Astrocyte of the cerebellum (primary cell): ENCODE measurements at regions not wholly inside any gene's neighbourhood (a gene's known extent, or its start where the extent isn't known, plus 50 kb on each side); places are given as distances from the start of the nearest gene placed in this dataset.

Experiments
- DNase-seq: peaks from one replicate; pipeline ENCODE4 v3.0.0-alpha.2; 2011; ENCODE audit warnings: low read depth
- H3K4me3 ChIP-seq: 2 replicates; pipeline ENCODE4 v1.5.1; 2011; ENCODE audit warnings: mild to moderate bottlenecking, low read depth, low read length, moderate library complexity
- in situ Hi-C: cut with HindIII; loops from 2 replicates; pipeline ENCODE4 v1.10.0; 2017; ENCODE audit warnings: low sequenced_read_pairs
- TF ChIP-seq, protein P1 (sequence below): IDR thresholded peaks from 2 replicates; pipeline ENCODE4 v1.5.1; 2012; ENCODE audit warnings: low read length, low read depth, moderate library complexity, mild to moderate bottlenecking; ENCODE audit errors: missing control alignments

DNA sequence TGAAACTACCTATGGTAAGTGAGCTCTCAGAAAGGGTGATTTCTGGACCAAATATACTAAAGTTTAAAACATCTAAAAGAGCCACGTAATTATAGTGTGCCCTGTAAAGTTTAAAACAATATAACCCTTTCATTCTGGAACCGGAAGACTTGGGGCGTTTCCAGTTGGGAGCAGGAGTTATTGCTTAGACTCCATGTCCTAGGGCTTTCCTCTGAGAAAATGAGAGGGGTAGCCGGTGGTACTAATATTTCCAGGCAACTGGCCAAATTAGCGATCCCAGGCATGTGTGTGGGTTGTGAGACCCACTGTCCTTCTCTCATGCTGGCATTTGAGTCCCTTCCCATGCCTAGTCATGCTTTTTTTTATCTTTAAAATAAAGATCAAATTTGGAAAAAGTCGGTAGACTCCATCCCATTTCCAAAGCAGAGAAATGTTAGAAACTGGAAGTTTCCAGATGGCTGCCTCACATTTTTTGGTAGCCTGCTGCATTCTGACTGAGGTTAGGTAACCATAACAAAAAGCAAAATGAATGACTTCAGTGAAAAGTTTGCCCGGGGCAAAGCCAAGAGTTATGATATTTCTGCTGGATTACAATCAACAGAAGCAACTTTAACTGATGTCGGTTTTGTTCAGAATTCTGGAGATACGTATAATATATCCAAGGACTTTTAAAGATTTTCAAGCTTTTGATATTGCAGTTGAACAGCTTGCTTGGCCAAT is 227.4 kb downstream of the SS18 start:
- TF ChIP-seq, protein P1, sequence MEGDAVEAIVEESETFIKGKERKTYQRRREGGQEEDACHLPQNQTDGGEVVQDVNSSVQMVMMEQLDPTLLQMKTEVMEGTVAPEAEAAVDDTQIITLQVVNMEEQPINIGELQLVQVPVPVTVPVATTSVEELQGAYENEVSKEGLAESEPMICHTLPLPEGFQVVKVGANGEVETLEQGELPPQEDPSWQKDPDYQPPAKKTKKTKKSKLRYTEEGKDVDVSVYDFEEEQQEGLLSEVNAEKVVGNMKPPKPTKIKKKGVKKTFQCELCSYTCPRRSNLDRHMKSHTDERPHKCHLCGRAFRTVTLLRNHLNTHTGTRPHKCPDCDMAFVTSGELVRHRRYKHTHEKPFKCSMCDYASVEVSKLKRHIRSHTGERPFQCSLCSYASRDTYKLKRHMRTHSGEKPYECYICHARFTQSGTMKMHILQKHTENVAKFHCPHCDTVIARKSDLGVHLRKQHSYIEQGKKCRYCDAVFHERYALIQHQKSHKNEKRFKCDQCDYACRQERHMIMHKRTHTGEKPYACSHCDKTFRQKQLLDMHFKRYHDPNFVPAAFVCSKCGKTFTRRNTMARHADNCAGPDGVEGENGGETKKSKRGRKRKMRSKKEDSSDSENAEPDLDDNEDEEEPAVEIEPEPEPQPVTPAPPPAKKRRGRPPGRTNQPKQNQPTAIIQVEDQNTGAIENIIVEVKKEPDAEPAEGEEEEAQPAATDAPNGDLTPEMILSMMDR = no peak
- peak overlapping the region; percentile 10 for H3K4me3 ChIP-seq
- peak; percentile 13 for DNase-seq
- in situ Hi-C loops = no loop called here

DNA sequence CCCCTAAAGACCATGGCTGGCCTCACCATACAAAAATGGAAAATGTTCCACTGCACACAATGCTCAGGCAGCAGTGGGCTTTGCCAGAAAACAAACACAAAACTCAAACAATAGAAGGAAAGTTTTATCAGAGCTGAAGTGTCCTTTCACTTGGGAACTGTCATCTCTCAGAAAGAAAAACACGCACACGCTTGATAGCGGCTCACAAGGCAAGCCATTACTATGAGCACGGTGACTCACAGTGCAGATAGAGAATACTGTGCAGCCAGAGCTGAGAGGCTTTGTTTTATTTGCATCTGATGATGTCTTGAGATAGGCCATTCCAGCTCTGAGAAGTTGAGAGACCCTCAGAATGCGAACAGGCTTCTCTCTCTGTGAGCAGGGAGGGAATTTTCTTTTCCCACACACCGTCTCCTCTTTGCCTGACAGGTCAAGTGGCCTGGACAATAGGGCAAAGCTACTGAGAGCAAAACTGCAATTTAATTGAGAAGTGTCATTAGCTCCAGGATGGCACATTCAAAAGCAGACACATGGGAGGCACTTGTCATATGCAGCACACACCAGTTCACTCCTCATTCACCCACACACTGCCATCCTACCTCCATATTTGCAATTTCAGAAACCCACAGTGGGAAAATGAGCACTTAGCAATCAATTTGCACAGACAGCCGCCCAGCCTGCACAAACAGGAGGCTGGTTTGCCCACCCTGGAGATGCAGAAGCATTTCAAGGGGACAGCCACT is 236.6 kb downstream of the SS18 start:
- TF ChIP-seq, protein P1 = no peak
- DNase-seq = no peak
- in situ Hi-C loops = no loop called here
- no peak overlapping the region for H3K4me3 ChIP-seq

DNA sequence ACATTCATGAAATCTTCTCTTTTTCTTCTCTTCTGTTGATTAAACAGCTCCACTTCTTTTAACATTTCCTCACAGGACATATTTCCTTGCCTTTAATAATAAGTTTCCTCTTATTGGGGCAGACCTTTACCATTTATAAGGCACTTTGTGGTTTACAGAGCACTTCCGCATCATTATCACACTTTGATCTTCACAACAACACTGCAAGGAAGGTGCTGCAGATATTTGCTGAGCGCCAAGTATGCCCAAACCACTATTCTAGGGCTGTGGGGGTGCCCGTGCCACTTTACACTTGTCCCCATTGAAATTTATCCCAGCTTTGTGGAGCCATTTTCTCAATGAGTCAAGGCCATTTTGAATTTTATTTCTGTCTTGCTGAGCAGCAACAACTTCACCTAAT is 246.6 kb downstream of the SS18 start:
- H3K4me3 ChIP-seq = no peak overlapping the region
- in situ Hi-C loops = no loop called here
- no peak for DNase-seq
- TF ChIP-seq, protein P1 = no peak

DNA sequence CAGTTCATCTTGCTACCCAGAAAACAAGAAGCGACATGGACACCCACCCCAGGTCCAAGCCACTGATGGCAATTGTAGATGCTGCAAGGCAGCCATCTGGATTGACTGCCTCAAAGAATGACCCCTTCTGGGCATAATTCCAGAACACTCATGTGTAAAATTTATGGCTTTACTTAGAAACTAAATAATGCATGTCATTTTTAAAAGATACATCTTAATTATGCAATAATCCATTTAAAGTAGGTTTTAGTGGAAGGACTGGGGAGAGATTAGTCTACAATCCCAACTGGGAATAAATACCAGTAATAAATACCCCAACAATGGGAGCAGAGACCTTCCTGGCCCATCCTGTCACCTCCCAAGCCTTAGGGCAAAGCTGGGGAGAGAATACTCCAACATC is 247.7 kb downstream of the SS18 start:
- TF ChIP-seq, protein P1 = no peak
- no peak for DNase-seq
- in situ Hi-C loops = no loop called here
- no peak overlapping the region for H3K4me3 ChIP-seq

DNA sequence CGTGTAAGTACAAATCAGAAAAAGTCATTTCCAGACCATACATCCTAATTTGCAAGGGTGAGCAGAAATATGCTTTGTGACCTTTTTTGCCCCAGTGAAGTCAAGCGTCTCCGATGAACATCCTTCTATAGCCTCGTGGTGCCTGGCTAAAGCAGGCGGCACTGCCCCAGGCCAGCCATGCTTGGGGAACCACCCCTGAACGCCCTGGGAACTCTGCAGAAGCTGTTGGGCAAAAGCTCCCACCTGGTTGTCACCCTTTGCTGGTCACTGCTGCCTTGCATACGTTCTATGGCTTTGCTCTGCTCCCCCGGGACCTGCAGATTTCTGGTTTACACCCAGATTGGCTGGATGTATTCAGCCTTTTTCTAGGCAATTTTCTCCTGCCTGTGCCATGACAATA is 256.4 kb downstream of the SS18 start:
- DNase-seq = no peak
- H3K4me3 ChIP-seq = no peak overlapping the region
- TF ChIP-seq, protein P1 = no peak
- in situ Hi-C loops = no loop called here

DNA sequence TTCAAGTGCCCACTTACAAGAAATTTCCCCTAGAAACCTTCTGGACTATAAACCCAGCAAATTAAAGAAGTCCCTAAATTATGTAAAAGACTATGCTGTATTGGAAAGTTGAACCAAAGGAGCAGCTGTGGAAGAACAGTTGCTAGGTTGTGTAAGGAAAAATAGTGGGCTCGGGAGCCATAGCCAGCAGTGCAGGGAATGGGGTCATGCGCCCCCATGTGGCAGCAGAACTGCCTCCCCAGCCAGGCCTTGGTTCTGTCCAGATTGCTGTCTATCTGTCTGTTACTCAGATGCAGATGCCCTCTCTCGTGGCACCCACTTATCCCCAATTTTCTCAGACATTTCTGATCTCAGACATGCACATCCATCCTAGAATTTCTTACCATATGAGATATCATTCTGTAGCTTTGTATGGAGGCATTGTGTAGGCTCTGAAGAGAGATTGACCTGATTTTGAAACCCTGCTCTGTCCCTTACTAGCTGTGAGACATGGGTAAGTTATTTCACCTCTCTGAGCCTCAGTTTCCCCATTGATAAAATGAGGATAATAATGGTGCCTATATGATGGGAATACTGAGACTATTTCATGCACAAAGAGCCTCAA is 258.3 kb downstream of the SS18 start:
- in situ Hi-C loops = no loop called here
- H3K4me3 ChIP-seq = no peak overlapping the region
- TF ChIP-seq, protein P1 = peak; percentile 94
- DNase-seq = peak; percentile 51
